HG03457 (cell line): ENCODE measurements at regions not wholly inside any gene's neighbourhood (a gene's known extent, or its start where the extent isn't known, plus 50 kb on each side); places are given as distances from the start of the nearest gene placed in this dataset.
"Not testable (repeated sequence)": the region's sequence is repeated elsewhere in the genome, so short reads cannot be mapped to it uniquely, and the experiment has no call there.

ENCODE experiments used
- ATAC-seq: cut with Tn5 transposase; IDR thresholded peaks from one replicate; pipeline ENCODE4 v1.9.1; 2021; ENCODE audit warnings: moderate number of reproducible peaks; ENCODE audit not compliant: unreplicated experiment

GRCh38 chr4:174071595-174071994 is 211.9 kb downstream of the FBXO8 start:
- no peak for ATAC-seq

- no peak for ATAC-seq
These were observed 213.6 kb downstream of the FBXO8 start for GRCh38 chr4:174069848-174070330.

DNA sequence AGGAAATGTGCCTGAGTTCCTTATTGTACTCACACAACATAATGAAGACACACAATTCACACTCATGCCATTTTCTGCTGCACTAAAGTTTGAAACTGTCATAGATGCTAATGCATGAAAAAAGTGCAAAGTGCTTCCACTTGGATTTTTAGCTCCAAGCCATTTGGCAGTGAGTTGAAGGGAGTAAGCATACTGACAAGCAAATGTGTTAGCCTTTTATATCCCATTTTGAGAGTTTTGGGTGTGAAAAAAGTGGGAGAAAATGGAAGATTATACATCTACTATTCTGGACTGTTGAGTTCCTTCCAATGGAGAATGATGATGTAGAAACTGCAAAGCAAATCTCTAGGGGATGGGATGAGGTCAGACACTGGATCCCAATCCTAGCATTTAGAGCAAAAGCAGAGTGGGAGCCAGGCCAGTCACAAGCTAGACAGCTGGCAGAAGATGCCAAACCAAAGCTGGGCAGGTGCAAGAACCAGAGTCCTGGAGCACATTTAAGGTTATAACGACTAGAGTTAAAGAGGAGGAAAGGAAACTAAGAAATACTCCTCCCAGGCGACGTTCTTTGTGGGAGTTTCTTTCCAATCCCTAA is 216.8 kb downstream of the FBXO8 start:
- no peak for ATAC-seq

DNA sequence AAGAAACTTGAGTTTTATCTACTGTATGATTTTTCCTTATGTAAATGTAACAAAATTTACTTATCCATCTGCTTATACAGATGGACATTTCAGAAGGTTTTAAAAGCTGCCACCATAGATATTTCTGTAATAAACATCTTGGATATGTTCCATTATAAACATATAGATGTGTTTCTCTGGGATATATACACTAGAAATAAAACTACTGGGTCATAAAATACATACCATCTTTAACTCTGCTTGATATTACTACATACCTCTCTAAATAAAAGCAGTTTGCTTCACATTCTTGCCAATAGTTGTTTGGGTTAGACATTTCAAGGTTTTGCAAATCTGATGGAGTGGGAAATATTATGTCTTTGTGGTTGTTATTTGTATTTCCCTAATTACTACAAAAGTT is 220.6 kb downstream of the FBXO8 start:
- no peak for ATAC-seq

GRCh38 chr4:174061026-174061425 is 222.4 kb downstream of the FBXO8 start:
- no peak for ATAC-seq

DNA sequence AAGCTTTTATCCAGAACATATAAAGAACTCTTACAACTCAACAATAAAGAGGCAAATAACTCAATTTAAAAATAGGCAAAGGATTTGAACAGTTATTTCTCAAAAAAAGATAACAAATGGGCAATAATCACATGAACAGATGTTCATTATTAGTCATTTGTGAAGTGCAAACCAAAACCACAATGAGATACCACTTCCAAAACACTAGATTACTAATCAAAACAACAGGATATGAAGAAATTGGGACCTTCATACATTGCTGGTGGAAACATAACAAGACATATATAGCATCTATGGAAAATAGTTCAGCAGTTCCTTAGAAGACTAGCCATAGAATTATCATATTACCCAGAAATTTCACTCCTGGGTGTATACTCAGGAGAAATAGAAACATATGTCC is 224.6 kb downstream of the FBXO8 start:
- no peak for ATAC-seq

- ATAC-seq = no peak
These were observed 226.5 kb downstream of the FBXO8 start for GRCh38 chr4:174056959-174057358.

DNA sequence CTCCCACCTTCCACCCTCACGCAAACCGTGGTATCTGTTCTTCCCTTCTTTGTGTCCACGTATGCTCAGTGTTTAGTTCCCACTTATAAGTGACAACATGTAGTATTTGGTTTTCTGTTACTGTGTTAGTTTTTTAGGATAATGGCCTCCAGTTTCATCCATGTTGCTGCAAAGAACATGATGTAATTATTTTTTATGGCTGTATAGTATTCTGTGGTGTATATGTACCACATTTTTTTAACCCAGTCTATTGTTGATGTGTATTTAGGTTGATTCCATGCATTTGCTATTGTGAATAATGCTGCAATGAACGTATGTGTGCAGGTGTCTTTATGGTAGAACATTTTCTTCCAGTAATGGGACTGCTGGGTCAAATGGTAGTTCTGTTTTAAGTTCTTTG is 228.1 kb downstream of the FBXO8 start:
- ATAC-seq = no peak

- ATAC-seq = no peak
These were observed 229.6 kb downstream of the FBXO8 start for GRCh38 chr4:174053895-174054294.

DNA sequence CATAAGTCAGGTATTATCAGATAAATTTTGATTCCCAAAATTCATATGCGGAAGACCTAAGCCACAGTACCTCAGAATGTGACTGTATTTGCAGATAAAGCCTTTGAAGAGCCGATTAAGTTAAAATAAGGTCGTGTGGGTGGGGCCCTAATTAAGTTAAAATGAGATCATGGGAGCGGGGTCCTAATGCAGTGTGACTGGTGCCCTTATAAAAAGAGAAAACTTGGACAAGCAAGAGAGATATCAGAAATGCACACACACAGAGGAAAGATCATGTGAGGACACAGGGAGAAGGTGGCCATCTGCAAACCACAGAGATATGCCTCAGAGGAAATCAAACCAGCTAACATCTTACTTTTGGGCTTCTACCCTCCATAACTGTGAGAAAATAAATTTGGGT is 236.1 kb downstream of the FBXO8 start:
- no peak for ATAC-seq

DNA sequence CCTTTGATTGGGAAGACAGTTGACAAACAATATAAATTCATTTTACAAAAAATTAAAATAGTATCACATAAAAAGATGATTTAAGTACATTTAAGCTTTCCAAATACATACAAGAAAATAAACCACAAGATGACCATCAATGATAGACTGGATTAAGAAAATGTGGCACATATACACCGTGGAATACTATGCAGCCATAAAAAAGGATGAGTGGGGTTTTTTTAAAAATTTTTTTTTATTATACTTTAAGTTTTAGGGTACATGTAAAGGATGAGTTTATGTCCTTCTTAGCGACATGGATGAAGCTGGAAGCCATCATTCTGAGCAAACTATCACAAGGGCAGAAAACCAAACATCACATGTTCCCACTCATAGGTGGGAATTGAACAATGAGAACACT is 237.6 kb downstream of the FBXO8 start:
- ATAC-seq = not testable (repeated sequence)

GRCh38 chr4:174045381-174045780 is 238.1 kb downstream of the FBXO8 start:
- ATAC-seq = no peak

GRCh38 chr4:174041555-174042105 is 241.8 kb downstream of the FBXO8 start:
- no peak for ATAC-seq

- ATAC-seq = no peak
These were observed 243.2 kb downstream of the FBXO8 start for GRCh38 chr4:174040287-174040686.

DNA sequence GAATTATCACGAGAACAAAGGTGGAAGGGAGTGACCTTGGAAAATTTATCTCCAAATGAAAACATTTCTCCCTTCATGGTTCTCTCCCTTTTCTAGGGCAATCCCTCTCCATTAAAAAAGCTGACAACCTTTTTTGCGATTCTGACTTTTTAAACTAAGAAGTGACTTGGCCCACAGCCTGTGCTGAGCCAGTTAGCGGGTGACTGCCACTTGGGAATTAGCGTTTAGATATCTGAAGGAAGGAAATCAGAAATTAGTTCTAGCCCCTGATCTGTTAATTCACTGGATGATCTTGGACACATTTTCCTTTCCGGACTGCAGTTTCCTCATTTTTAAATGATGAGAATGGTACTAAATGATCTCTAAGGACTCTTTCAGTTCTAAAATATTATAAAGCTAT is 245.0 kb downstream of the FBXO8 start:
- ATAC-seq = no peak

DNA sequence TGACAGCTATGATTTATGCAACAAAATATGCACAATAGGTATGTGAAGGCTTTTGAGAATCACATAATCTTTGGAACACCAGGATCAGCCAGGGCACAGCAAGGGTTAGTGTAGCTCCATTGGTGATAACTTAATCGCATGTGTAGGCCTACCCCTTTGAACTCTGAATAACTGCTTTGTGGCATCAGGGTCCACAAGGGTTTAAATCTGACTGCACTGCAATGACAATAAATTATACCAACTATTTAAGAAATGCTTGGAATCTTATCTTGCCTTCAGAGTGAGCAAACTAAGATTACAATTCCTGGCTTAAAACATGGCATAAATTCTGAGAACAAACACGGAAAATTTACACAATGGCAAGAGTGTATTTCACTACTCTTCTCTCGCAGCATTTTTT is 245.8 kb downstream of the FBXO8 start:
- no peak for ATAC-seq

- no peak for ATAC-seq
These were observed 246.4 kb downstream of the FBXO8 start for GRCh38 chr4:174037049-174037448.

- no peak for ATAC-seq
These were observed 246.9 kb downstream of the FBXO8 start for GRCh38 chr4:174036576-174036975.

DNA sequence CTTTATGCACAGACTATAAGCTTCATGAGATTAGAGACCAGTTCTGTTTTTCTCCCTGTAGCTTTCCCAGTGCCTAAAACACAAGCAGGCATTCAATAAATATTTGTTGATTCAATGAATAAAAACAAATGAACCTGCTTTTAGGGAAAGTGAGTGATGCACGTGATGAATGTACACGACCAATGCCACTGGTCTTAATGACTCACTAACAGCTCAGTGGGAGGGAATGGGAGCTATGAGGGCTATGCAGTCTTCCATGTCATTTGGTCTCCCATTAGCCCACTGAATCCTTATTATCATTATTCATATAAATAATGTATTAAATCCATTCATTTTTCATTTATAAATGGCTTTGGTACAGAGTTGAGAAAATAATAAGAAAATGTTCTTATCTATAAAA is 247.4 kb downstream of the FBXO8 start:
- no peak for ATAC-seq

GRCh38 chr4:174023641-174024040 is 259.8 kb downstream of the FBXO8 start:
- ATAC-seq = no peak

DNA sequence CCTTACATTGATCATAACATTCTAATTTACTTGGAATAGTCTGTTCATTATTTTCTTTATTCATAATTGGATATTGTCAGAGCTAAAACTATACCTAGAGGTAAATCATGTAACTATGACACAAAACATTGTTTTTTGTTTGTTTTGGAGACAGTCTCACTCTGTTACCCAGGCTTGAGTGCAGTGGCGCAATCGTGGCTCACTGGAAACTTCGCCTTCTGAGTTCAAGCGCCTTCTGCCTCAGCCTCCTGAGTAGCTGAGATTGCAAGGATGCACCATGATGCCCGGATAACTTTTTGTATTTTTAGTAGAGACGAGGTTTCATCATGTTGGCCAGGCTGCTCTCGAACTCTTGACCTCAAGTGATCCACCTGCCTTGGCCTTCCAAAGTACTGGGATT is 265.2 kb downstream of the FBXO8 start:
- ATAC-seq = no peak

GRCh38 chr4:174016251-174016650 is 267.2 kb downstream of the FBXO8 start:
- ATAC-seq = no peak

- no peak for ATAC-seq
These were observed 270.6 kb downstream of the FBXO8 start for GRCh38 chr4:174012886-174013259.
